CD4-positive, alpha-beta T cell treated with Interleukin-21 for 1 hour (primary cell): ENCODE measurements at regions not wholly inside any gene's neighbourhood (a gene's known extent, or its start where the extent isn't known, plus 50 kb on each side); places are given as distances from the start of the nearest gene placed in this dataset.
"Not testable (repeated sequence)": the region's sequence is repeated elsewhere in the genome, so short reads cannot be mapped to it uniquely, and the experiment has no call there.

Experiments used
- DNase-seq: peaks from one replicate; pipeline ENCODE4 v3.0.0-alpha.2; 2020

GRCh38 chr10:2887391-2888070 is 179.8 kb upstream of the PFKP start:
- DNase-seq, result no peak

- DNase-seq, result no peak
Observed at GRCh38 chr10:2886662-2887061, 180.7 kb upstream of the PFKP start.

GRCh38 chr10:2885288-2886278 is 181.8 kb upstream of the PFKP start:
- DNase-seq, result no peak

DNA sequence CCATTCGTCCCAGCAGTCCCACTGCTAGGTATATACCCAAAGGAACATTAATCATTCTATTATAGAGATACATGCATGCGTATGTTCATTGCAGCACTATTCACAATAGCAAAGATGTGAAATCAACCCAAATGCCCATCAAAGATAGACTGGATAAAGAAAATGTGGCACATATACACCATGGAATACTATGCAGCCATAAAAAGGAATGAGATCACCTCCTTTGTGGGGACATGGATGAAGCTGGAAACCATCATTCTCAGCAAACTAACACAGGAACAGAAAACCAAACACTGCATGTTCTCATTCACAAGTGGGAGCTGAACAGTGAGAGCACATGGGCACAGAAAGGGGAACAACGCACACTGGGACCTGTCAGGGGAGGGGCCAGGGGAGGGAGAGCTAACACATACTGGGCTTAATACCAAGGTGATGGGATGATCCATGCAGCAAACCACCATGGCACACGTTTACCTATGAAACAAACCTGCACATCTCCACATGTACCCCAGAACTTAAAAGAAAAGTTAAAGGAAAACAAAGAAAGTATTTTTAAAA is 183.3 kb upstream of the PFKP start:
- not testable (repeated sequence) for DNase-seq

- no peak for DNase-seq
Observed at GRCh38 chr10:2883238-2883637, 184.1 kb upstream of the PFKP start.

DNA sequence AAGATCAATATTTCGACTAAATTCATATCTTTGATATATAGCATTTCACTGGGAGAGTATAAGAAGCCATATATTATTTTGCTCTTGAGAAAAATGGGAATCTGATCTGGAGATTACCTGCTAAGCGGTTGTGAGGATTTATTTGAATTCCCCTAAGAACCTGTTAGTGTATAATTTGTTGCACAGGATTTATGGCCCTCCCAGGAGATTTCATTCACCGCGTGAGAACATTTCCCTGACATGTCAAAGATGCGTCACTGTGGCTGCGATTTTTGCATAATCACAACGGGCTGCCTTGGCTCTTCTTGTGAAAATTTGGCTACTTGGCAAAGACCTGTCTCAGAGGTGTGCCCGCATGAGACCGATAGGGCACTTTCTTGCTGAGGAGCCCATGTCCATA is 184.7 kb upstream of the PFKP start:
- DNase-seq, result no peak

DNA sequence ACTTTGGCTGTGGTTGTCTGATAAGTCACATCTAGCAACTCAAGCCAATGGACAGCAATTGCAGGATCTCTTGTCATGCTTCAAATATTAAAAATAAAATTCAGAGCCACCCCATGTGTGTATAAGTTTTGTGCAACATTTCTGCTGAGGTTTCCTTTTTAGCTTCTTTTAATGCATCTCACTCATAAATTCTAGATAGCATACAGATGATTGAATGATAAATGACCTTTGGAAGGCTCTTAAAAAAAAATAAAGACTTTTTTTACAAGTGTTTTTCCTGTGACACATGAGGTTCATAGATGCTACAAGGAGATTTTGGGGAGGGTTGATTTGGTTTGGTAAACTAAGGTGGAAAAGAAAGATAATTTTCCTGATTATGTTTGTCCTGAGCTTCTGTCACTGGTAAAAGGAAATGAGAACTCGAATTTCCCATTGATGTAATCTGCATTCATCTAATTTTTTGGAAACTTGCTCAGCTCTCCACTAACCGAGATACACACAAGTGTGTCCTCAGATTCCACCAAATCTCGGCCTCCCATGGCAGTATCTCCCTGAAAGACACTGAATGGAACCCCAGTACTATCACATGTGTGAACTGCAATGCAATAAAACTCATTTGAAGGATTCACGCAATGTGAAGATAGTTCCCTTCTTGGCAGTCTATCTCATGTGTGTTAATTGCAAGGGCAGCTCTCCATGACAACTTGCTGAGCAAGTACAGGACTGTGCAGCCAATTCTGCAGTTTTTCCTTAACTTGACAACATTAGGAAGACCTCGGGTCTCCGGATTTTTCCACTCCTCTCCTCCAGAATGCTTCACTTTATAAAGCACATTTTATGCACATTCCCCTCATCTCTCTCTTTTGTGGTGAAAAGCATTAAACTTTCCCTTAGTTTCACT is 185.4 kb upstream of the PFKP start:
- no peak for DNase-seq

DNA sequence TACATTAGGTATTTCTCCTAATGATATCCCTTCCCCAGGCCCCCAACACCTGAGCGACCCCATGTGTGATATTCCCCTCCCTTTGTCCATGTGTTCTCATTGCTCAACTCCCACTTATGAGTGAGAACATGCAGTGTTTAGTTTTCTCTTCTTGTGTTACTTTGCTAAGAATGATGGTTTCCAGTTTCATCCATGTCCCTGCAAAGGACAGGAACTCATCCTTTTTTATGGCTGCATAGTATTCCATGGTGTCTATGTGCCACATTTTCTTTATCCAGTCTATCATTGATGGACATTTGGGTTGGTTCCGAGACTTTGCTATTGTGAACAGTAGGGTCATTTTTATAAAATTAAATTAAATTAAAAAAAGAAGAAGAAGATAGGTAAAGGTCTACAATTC is 187.3 kb upstream of the PFKP start:
- DNase-seq, result not testable (repeated sequence)

GRCh38 chr10:2878818-2879217 is 188.5 kb upstream of the PFKP start:
- DNase-seq, result no peak

GRCh38 chr10:2876032-2876431 is 191.3 kb upstream of the PFKP start:
- no peak for DNase-seq

DNA sequence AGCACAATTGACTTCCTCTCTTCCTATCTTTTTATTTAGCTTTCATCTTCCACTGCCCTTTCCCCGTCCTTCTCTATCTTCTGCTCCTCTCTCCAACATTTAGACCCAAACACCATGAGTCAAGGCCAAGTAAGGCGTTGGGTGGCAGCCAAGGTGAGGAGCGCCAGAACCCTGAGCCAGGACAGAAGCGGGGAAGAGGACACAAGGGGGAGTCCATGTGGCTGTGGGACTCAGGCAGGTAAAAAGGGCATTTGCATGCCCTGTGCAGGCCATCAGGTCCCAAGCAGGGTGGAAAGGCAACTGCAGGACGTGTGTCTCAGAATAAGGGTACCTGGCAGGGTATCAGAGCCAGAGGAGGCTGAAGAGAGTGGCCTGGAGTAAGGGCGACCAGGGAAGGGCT is 192.4 kb upstream of the PFKP start:
- DNase-seq, result no peak

GRCh38 chr10:2873769-2874168 is 193.6 kb upstream of the PFKP start:
- DNase-seq, result no peak

GRCh38 chr10:2871673-2872219 is 195.6 kb upstream of the PFKP start:
- DNase-seq, result no peak

GRCh38 chr10:2870654-2871053 is 196.7 kb upstream of the PFKP start:
- DNase-seq, result no peak

DNA sequence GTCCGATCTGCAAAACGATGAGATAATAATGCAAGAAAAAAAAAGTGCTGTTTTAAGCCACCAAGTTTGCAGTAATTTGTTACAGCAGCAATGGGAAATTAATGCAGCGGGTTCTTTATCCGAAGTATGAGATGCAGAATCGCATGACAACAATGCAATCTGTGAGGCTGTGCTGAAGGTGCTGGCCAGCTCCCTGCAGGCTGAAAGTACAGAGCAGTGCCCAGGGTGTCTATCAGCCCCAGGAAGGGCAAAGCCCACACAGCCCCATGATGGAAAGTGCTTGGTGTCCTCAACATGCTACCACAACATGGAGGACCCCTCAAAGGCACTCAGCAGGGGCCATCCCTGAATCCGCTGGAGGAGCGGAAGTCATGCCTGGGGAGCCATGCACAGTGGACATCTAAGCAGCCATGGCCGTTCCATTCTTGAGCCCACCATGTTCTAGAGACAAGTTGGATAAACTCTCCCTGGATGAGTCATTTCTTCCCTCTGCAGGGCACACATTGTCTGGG is 199.5 kb upstream of the PFKP start:
- DNase-seq, result no peak

DNA sequence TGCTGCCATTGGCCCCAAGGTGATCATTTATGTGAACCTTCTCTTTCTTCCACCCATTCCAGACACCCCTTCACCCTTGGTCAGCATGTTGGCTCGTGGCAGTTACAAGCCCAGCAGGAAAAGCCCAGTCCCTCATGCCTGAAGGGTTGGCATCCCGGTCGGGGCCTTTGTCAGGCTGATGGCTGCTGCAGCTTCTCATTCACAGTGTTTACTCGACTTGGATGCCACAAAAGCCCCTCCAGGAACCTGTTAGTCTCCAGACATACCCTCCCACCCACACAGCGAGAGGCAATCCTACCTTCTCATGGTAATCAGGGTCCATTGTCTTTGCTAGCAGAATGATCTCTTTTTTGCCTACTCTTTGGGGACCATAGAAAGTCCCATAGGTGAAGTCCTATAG is 200.8 kb upstream of the PFKP start:
- DNase-seq, result no peak

GRCh38 chr10:2861632-2862210 is 205.6 kb upstream of the PFKP start:
- no peak for DNase-seq

GRCh38 chr10:2858452-2858851 is 208.9 kb upstream of the PFKP start:
- DNase-seq, result no peak

- no peak for DNase-seq
Observed at GRCh38 chr10:2856598-2856997, 210.8 kb upstream of the PFKP start.

DNA sequence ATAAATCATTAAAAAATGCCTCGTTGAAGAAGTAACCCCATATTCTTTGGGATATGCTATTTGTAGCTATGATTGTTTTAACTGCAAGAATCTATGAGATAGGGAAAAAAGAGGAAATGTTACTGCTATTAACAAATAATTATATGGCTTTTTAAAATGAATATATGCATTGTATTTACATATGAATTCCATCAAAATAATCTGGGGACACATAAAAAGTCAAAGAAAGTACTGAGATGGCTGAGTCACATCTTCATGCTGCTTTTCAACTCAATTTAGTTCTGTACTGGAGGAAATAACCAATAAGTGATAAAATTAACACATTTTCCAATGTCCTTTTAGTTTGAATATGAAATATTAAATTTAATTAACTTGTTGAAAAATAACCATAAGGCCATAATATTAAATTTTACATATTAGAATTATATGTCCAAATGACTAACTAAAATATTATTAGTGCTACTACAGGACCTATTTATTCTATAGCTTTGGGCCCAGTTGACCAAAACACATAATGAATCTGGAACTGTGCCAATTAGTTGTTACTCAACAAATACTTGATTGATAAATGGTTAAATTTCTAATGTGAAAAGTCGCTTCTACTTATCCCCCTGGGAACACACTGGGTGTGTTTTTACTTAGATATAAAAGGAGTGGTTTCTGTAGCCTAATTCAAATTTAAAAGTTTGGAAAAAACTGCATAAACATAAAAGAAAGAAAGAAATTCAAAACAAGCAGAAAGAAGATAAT is 214.6 kb upstream of the PFKP start:
- no peak for DNase-seq

GRCh38 chr10:2851566-2851965 is 215.8 kb upstream of the PFKP start:
- no peak for DNase-seq
